Testis (tissue), 2 donors: ENCODE measurements at regions not wholly inside any gene's neighbourhood (a gene's known extent, or its start where the extent isn't known, plus 50 kb on each side); places are given as distances from the start of the nearest gene placed in this dataset.

Experiments
- POLR2A ChIP-seq: fragments of 450-650 bp; IDR thresholded peaks from one replicate; pipeline ENCODE4 v1.6.1; 2017; ENCODE audit warnings: antibody characterized with exemption, mild to moderate bottlenecking, moderate library complexity
- TF ChIP-seq, protein P1 (sequence below), 3 experiments: fragments of 450-650 bp in 2 of 3; fragments of 200-600 bp in 1 of 3; sonication (generic) in 1 of 3; IDR thresholded peaks; one replicate each; pipeline ENCODE4 v1.5.1; 2016 to 2019; ENCODE audit warnings: antibody characterized with exemption in 3 of 3, mild to moderate bottlenecking in 2 of 3, moderate library complexity in 1 of 3

DNA sequence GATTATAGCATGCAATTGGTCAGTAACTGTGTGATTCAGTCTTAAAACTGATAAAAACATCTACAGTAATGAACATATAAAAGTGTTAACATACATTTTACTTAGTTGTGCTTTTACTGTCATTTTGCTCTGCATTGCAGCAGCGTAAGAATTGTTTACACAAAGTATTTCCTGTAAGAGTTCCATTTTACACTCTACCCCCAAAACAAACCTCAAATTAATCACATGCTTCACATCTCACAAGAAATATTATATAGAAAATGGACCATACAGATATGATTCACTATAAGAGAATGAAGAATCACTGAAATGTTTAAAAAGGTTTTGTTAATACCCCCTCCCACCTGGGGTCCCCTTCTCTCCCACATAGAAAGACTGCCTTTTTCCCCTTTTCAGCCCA lies 225.9 kb upstream of the LRRN1 start:
- TF ChIP-seq, protein P1, sequence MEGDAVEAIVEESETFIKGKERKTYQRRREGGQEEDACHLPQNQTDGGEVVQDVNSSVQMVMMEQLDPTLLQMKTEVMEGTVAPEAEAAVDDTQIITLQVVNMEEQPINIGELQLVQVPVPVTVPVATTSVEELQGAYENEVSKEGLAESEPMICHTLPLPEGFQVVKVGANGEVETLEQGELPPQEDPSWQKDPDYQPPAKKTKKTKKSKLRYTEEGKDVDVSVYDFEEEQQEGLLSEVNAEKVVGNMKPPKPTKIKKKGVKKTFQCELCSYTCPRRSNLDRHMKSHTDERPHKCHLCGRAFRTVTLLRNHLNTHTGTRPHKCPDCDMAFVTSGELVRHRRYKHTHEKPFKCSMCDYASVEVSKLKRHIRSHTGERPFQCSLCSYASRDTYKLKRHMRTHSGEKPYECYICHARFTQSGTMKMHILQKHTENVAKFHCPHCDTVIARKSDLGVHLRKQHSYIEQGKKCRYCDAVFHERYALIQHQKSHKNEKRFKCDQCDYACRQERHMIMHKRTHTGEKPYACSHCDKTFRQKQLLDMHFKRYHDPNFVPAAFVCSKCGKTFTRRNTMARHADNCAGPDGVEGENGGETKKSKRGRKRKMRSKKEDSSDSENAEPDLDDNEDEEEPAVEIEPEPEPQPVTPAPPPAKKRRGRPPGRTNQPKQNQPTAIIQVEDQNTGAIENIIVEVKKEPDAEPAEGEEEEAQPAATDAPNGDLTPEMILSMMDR (IDR thresholded peaks at IDR 0.05), result no peak
- no peak for TF ChIP-seq POLR2A
